ENCODE measurements at regions not wholly inside any gene's neighbourhood (a gene's known extent, or its start where the extent isn't known, plus 50 kb on each side); places are given as distances from the start of the nearest gene placed in this dataset.
"Not testable (repeated sequence)": the region's sequence is repeated elsewhere in the genome, so short reads cannot be mapped to it uniquely, and the experiment has no call there.

DNA sequence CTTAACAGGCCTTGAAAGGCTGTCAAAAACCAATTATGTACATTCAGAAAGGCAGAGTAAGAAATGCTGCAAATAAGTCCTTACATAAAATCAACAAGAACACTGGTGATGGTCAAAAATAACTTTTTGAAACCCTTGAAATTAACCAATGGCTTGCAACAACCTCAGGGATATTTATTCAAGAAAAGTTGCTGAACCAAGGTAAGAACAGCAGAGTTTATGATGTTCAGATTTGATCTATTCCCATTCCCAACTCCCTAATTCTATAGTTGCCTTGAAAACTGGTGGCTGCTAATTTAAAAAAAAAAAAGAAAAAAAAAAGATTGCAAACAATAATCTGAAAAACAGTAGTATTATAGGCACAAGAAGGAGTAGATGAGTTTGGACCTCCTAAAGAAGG, 109.8 kb upstream of the UFM1 start:
- Histone ChIP-seq H3K36me3 (no peaks in the 10 kb centered on the region), H3K9me3 (peaks cover 0 to 6% of the 10 kb centered on the region in 2 donors), H3K27me3 (no peaks in the 10 kb centered on the region), H3K4me3 (no peak overlapping the region), H3K27ac (no peak overlapping the region), H3K4me1 (no peaks in the 10 kb centered on the region)
- TF ChIP-seq, protein P1, sequence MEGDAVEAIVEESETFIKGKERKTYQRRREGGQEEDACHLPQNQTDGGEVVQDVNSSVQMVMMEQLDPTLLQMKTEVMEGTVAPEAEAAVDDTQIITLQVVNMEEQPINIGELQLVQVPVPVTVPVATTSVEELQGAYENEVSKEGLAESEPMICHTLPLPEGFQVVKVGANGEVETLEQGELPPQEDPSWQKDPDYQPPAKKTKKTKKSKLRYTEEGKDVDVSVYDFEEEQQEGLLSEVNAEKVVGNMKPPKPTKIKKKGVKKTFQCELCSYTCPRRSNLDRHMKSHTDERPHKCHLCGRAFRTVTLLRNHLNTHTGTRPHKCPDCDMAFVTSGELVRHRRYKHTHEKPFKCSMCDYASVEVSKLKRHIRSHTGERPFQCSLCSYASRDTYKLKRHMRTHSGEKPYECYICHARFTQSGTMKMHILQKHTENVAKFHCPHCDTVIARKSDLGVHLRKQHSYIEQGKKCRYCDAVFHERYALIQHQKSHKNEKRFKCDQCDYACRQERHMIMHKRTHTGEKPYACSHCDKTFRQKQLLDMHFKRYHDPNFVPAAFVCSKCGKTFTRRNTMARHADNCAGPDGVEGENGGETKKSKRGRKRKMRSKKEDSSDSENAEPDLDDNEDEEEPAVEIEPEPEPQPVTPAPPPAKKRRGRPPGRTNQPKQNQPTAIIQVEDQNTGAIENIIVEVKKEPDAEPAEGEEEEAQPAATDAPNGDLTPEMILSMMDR (IDR thresholded peaks at IDR 0.05), result no peak
- DNase-seq (ENCODE audit: low spot score), result no peak

DNA sequence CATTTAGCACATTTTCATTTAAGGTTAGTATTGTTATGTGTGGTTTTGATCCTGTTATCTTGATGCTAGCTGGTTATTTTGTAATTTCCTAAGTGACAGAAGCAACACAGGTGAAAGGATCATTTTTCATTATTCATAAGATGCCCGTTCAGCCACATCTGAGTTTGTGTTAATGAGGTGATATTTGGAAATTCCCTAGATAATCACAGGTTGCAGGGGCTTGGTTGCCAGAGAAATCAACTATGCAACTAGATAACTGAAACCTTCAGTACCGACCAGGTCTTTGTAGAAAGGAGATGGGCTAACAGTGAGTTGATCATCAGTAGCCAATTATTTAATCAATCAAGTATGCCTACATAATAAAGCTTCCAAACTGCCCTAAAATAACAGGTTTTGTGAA, 121.3 kb upstream of the UFM1 start:
- DNase-seq (ENCODE audit: low spot score), result no peak
- Histone ChIP-seq H3K36me3 (no peaks in the 10 kb centered on the region), H3K9me3 (no peaks in the 10 kb centered on the region), H3K4me1 (no peaks in the 10 kb centered on the region), H3K27me3 (no peaks in the 10 kb centered on the region), H3K27ac (no peak overlapping the region), H3K4me3 (no peak overlapping the region)
- TF ChIP-seq, protein P1 (IDR thresholded peaks at IDR 0.05), result no peak

DNA sequence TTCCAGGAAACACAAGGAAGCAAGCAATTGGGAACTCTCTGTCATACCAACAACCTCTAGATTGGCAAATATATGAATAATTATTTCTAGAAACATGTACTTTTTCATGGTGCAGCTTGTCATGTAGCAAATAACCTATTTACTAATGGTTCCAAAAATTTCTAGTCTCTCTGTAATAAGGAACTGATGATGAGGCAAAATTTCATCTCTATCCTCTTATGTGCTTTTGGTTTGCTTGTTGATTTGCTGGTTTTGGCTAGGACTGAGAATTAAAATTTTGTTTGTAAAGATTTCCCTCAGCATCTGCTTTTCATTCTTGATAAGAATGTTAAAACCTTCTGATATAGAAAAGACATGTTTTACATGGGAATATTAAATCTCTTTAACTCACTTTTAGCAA, 123.2 kb upstream of the UFM1 start:
- Histone ChIP-seq H3K4me3 (no peak overlapping the region), H3K9me3 (no peaks in the 10 kb centered on the region), H3K27me3 (no peaks in the 10 kb centered on the region), H3K27ac (no peak overlapping the region), H3K4me1 (no peaks in the 10 kb centered on the region), H3K36me3 (no peaks in the 10 kb centered on the region)
- no peak for DNase-seq (ENCODE audit: low spot score)
- TF ChIP-seq, protein P1 (IDR thresholded peaks at IDR 0.05), result no peak

DNA sequence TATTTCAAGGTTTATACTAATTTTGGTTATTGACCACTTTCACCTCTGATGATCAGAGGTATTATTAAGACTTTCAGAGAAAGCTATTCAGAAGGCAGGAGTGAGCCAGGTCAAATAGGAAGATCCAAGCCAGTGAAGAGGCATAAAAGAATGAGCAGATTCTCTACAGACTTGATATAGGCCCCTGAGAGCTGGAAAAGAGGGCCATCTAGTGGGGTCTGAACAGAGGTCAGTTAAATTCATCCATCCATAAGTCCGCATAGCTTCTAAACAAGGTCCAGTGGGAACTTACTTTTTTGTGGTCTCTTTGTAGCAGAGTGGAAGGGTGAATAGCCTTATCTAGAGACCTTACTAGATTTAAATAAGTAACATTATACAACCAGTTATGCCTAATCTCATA, 126.6 kb upstream of the UFM1 start:
- no peak overlapping the region for H3K27ac ChIP-seq
- no peak for DNase-seq (ENCODE audit: low spot score)
- H3K4me3 ChIP-seq, result no peak overlapping the region
- H3K4me1 ChIP-seq, result no peaks in the 10 kb centered on the region
- no peaks in the 10 kb centered on the region for H3K36me3 ChIP-seq
- TF ChIP-seq, protein P1 (IDR thresholded peaks at IDR 0.05), result no peak
- no peaks in the 10 kb centered on the region for H3K9me3 ChIP-seq
- no peaks in the 10 kb centered on the region for H3K27me3 ChIP-seq

DNA sequence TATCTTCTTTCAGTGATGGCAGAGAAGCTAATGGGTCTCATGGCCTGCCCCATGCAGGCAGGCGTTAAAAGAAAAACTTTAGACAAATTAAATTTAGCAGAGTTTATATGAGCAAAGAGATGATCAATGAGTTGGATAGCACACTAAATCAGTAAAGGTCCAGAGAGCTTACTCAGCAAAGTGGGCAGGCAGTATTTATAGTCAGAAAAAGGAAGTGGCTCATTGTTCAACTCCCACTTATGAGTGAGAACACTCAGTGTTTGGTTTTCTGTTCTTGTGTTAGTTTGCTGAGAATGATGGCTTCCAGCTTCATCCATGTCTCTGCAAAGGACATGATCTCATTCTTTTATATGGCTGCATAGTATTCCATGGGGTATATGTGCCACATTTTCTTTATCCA, 128.5 kb upstream of the UFM1 start:
- not testable (repeated sequence) for H3K36me3 ChIP-seq; H3K4me1 ChIP-seq; H3K9me3 ChIP-seq; H3K4me3 ChIP-seq; DNase-seq (ENCODE audit: low spot score); H3K27me3 ChIP-seq; H3K27ac ChIP-seq

DNA sequence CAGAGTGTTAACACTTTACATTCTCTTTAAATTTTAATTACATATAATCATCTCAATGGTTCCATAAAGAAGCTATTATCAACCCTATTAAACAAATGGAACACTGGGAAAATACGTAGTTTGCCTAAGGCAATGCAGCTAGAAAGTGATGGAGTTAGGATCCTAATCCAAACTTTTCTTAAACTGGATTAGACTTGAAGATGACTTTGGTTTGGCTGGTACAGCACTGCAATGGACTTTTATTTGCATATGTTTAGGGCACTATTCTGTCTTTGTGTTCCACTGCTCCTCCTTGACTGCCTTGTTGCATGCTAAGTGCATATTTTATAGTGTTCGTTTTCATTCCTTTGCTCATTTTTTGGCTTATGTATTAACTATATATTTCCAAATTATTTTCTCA, 133.5 kb upstream of the UFM1 start:
- TF ChIP-seq, protein P1 (IDR thresholded peaks at IDR 0.05), result no peak
- H3K27me3 ChIP-seq, result no peaks in the 10 kb centered on the region
- H3K9me3 ChIP-seq, result peaks cover 0 to 12% of the 10 kb centered on the region in 2 donors
- no peaks in the 10 kb centered on the region for H3K36me3 ChIP-seq
- H3K27ac ChIP-seq, result no peak overlapping the region
- H3K4me3 ChIP-seq, result no peak overlapping the region
- no peaks in the 10 kb centered on the region for H3K4me1 ChIP-seq
- no peak for DNase-seq (ENCODE audit: low spot score)

Data from right atrium auricular region (tissue), 2 donors.